HepG2 (cell line): ENCODE measurements at regions not wholly inside any gene's neighbourhood (a gene's known extent, or its start where the extent isn't known, plus 50 kb on each side); places are given as distances from the start of the nearest gene placed in this dataset.

ENCODE experiments used
- BCL6 ChIP-seq: IDR thresholded peaks from 2 replicates; pipeline ENCODE4 v1.6.1; 2016; ENCODE audit warnings: missing genetic modification reagents, missing compliant biosample characterization
- DNMT3B ChIP-seq: conservative IDR thresholded peaks from 2 replicates; pipeline ENCODE4 v1.6.1; 2016; ENCODE audit warnings: missing biosample characterization, control low read depth
- ELF4 ChIP-seq: sonication (generic); formaldehyde crosslinking; IDR thresholded peaks from 2 replicates; pipeline ENCODE4 v1.5.0; 2020; ENCODE audit warnings: missing genetic modification reagents, mild to moderate bottlenecking, moderate library complexity, borderline replicate concordance
- ETV5 ChIP-seq: IDR thresholded peaks from 2 replicates; pipeline ENCODE4 v1.6.1; 2018; ENCODE audit warnings: missing biosample characterization, missing genetic modification reagents, inconsistent platforms, borderline replicate concordance
- EZH2 ChIP-seq: conservative IDR thresholded peaks from 2 replicates; pipeline ENCODE4 v1.6.1; 2012; ENCODE audit warnings: mild to moderate bottlenecking, low read depth, low read length, moderate library complexity
- FLYWCH1 ChIP-seq: sonication (generic); formaldehyde crosslinking; IDR thresholded peaks from 2 replicates; pipeline ENCODE4 v1.8.1; 2023; ENCODE audit warnings: mild to moderate bottlenecking, missing genetic modification reagents
- FOXO1 ChIP-seq: sonication (generic); formaldehyde crosslinking; IDR thresholded peaks from 2 replicates; pipeline ENCODE4 v1.4.0; 2020; ENCODE audit warnings: missing genetic modification reagents
- HMG20B ChIP-seq: conservative IDR thresholded peaks from 2 replicates; pipeline ENCODE4 v1.6.1; 2016; ENCODE audit warnings: missing genetic modification reagents, missing compliant biosample characterization
- HNRNPL ChIP-seq: fragments of 200-400 bp; formaldehyde crosslinking; IDR thresholded peaks from 2 replicates; pipeline ENCODE4 v1.6.1; 2017; ENCODE audit warnings: mild to moderate bottlenecking, low read depth, low read length
- MAFF ChIP-seq: IDR thresholded peaks from 2 replicates; pipeline ENCODE4 v1.6.1; 2011; ENCODE audit warnings: low read depth, low read length, improper control_type of control experiment
- MED1 ChIP-seq: sonication (generic); formaldehyde crosslinking; IDR thresholded peaks from 2 replicates; pipeline ENCODE4 v1.4.0; 2020; ENCODE audit warnings: missing genetic modification reagents
- MEIS2 ChIP-seq: sonication (generic); formaldehyde crosslinking; IDR thresholded peaks from 2 replicates; pipeline ENCODE4 v1.9.0; 2021; ENCODE audit warnings: mild to moderate bottlenecking, missing genetic modification reagents
- REPIN1 ChIP-seq: sonication (generic); formaldehyde crosslinking; IDR thresholded peaks from 2 replicates; pipeline ENCODE4 v1.8.0; 2022; ENCODE audit warnings: missing genetic modification reagents, low read depth, mild to moderate bottlenecking, borderline replicate concordance
- SIN3A ChIP-seq: IDR thresholded peaks from 2 replicates; pipeline ENCODE4 v1.6.1; 2011; ENCODE audit warnings: low read depth, mild to moderate bottlenecking, control low read depth, low read length, borderline replicate concordance
- STAG1 ChIP-seq: sonication (generic); formaldehyde crosslinking; IDR thresholded peaks from 2 replicates; pipeline ENCODE4 v1.4.0; 2020; ENCODE audit warnings: missing genetic modification reagents
- TBL1XR1 ChIP-seq: fragments of 150-350 bp; IDR thresholded peaks from 2 replicates; pipeline ENCODE4 v1.6.1; 2014; ENCODE audit warnings: borderline replicate concordance, low read length; ENCODE audit not compliant: partially characterized antibody
- TEAD2 ChIP-seq: sonication (generic); formaldehyde crosslinking; IDR thresholded peaks from 2 replicates; pipeline ENCODE4 v1.9.0; 2021; ENCODE audit warnings: missing genetic modification reagents
- XRCC5 ChIP-seq: fragments of 200-400 bp; formaldehyde crosslinking; optimal IDR thresholded peaks from 2 replicates; pipeline ENCODE3; 2017; ENCODE audit warnings: mild to moderate bottlenecking, low read length
- ZFP37 ChIP-seq: sonication (generic); formaldehyde crosslinking; IDR thresholded peaks from 2 replicates; pipeline ENCODE4 v1.4.0; 2020; ENCODE audit warnings: missing genetic modification reagents, borderline replicate concordance
- ZNF232 ChIP-seq: sonication (generic); formaldehyde crosslinking; IDR thresholded peaks from 2 replicates; pipeline ENCODE4 v1.4.0; 2020; ENCODE audit warnings: missing genetic modification reagents, borderline replicate concordance
- ZNF251 ChIP-seq: sonication (generic); formaldehyde crosslinking; IDR thresholded peaks from 2 replicates; pipeline ENCODE4 v1.9.0; 2021; ENCODE audit warnings: mild to moderate bottlenecking, missing genetic modification reagents
- ZNF274 ChIP-seq: sonication (generic); formaldehyde crosslinking; IDR thresholded peaks from 2 replicates; pipeline ENCODE4 v1.5.1; 2020; ENCODE audit warnings: mild to moderate bottlenecking, missing genetic modification reagents
- ZNF317 ChIP-seq: sonication (generic); formaldehyde crosslinking; IDR thresholded peaks from 2 replicates; pipeline ENCODE4 v1.5.0; 2020; ENCODE audit warnings: mild to moderate bottlenecking, missing genetic modification reagents
- ZNF367 ChIP-seq: sonication (generic); formaldehyde crosslinking; IDR thresholded peaks from 2 replicates; pipeline ENCODE4 v1.4.0; 2020; ENCODE audit warnings: missing genetic modification reagents, borderline replicate concordance
- ZNF720 ChIP-seq: sonication (generic); formaldehyde crosslinking; IDR thresholded peaks from 2 replicates; pipeline ENCODE4 v1.4.0; 2020; ENCODE audit warnings: missing genetic modification reagents
- TF ChIP-seq, protein P1 (sequence below): IDR thresholded peaks from 2 replicates; pipeline ENCODE4 v1.6.1; 2016; ENCODE audit warnings: missing compliant biosample characterization, missing genetic modification reagents, borderline replicate concordance
- TF ChIP-seq, protein P2 (sequence below): sonication (generic); formaldehyde crosslinking; IDR thresholded peaks from 2 replicates; pipeline ENCODE4 v1.5.0; 2020; ENCODE audit warnings: missing genetic modification reagents
- TF ChIP-seq, protein P3 (sequence below): IDR thresholded peaks from 2 replicates; pipeline ENCODE4 v1.6.1; 2016; ENCODE audit warnings: missing compliant biosample characterization, missing genetic modification reagents, borderline replicate concordance
- TF ChIP-seq, protein P4 (sequence below): IDR thresholded peaks from 2 replicates; pipeline ENCODE4 v1.6.1; 2016; ENCODE audit warnings: control low read depth

DNA sequence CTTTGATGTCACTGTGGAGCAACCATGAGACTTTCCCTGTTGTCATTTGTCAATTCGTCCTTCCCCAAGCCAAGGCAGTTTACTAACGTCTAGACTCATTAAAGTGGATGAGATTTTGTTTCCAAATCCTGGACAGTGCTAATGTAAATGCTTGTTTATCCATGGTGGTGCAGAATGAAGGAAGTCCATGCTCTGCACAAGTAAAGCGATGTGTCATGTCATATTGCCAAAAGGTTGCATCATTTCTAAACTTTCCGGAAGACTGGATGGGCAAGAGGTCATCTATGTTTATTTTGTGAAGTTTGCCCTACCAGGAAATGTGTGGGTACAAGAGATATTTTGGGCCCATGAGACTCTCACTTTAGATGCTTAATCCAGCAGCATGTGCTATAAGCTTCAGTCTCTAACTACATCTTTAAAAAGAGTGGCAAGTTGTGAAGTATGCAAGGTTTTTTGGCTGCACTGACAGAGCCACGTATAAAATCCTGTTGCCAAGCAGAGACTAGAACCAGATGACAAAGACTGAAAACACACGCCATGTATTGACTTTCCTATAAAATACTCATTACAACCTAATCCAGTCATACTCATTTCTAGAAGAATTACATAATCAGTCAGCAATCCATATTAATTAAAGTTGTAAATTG lies 72.1 kb upstream of the FNDC3B start (continued):
- no peak for TF ChIP-seq XRCC5
- TF ChIP-seq FOXO1 (CRISPR knock-in tag), result peak; percentile 93
- TF ChIP-seq EZH2, result no peak
- peak; percentile 92 for TF ChIP-seq REPIN1
- TF ChIP-seq ETV5 (CRISPR knock-in tag), result peak; percentile 99
- peak; percentile 80; the same call in 1 of the 2 replicates for TF ChIP-seq ELF4 (CRISPR knock-in tag)
- TF ChIP-seq, protein P1, sequence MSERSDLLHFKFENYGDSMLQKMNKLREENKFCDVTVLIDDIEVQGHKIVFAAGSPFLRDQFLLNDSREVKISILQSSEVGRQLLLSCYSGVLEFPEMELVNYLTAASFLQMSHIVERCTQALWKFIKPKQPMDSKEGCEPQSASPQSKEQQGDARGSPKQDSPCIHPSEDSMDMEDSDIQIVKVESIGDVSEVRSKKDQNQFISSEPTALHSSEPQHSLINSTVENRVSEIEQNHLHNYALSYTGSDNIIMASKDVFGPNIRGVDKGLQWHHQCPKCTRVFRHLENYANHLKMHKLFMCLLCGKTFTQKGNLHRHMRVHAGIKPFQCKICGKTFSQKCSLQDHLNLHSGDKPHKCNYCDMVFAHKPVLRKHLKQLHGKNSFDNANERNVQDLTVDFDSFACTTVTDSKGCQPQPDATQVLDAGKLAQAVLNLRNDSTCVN, result peak; percentile 63; the same call in 1 of the 2 replicates
- no peak for TF ChIP-seq TEAD2 (CRISPR knock-in tag)
- no peak for TF ChIP-seq SIN3A
- 0 out of 2 replicates have a peak, but pooled peaks have one; percentile 43 for TF ChIP-seq HNRNPL
- TF ChIP-seq ZNF232 (CRISPR knock-in tag), result peak; percentile 33; the same call in 1 of the 2 replicates
- peak; percentile 96 for TF ChIP-seq BCL6 (CRISPR knock-in tag)
- TF ChIP-seq, protein P2, sequence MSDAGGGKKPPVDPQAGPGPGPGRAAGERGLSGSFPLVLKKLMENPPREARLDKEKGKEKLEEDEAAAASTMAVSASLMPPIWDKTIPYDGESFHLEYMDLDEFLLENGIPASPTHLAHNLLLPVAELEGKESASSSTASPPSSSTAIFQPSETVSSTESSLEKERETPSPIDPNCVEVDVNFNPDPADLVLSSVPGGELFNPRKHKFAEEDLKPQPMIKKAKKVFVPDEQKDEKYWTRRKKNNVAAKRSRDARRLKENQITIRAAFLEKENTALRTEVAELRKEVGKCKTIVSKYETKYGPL (CRISPR knock-in tag), result no peak
- 0 out of 2 replicates have a peak, but pooled peaks have one; percentile 41 for TF ChIP-seq ZFP37 (CRISPR knock-in tag)
- peak; percentile 100 for TF ChIP-seq MED1 (CRISPR knock-in tag)
- TF ChIP-seq, protein P3, sequence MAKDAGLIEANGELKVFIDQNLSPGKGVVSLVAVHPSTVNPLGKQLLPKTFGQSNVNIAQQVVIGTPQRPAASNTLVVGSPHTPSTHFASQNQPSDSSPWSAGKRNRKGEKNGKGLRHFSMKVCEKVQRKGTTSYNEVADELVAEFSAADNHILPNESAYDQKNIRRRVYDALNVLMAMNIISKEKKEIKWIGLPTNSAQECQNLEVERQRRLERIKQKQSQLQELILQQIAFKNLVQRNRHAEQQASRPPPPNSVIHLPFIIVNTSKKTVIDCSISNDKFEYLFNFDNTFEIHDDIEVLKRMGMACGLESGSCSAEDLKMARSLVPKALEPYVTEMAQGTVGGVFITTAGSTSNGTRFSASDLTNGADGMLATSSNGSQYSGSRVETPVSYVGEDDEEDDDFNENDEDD (CRISPR knock-in tag), result peak; percentile 69; the same call in 1 of the 2 replicates
- peak; percentile 60; the same call in 1 of the 2 replicates for TF ChIP-seq ZNF317
- TF ChIP-seq, protein P4, sequence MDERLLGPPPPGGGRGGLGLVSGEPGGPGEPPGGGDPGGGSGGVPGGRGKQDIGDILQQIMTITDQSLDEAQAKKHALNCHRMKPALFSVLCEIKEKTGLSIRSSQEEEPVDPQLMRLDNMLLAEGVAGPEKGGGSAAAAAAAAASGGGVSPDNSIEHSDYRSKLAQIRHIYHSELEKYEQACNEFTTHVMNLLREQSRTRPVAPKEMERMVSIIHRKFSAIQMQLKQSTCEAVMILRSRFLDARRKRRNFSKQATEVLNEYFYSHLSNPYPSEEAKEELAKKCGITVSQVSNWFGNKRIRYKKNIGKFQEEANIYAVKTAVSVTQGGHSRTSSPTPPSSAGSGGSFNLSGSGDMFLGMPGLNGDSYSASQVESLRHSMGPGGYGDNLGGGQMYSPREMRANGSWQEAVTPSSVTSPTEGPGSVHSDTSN, result no peak
- no peak for TF ChIP-seq FLYWCH1 (CRISPR knock-in tag)
- peak; percentile 40 for TF ChIP-seq STAG1 (CRISPR knock-in tag)
- peak; percentile 85 for TF ChIP-seq TBL1XR1
- TF ChIP-seq ZNF251 (CRISPR knock-in tag), result no peak
- TF ChIP-seq ZNF367 (CRISPR knock-in tag), result no peak
- no peak for TF ChIP-seq ZNF274 (CRISPR knock-in tag)
- TF ChIP-seq MAFF, result peak; percentile 42; the same call in 1 of the 2 replicates
- peak; percentile 88; the same call in 1 of the 2 replicates for TF ChIP-seq HMG20B (CRISPR knock-in tag)
- TF ChIP-seq MEIS2 (CRISPR knock-in tag), result peak; percentile 95
- peak; percentile 94; the same call in 1 of the 2 replicates for TF ChIP-seq DNMT3B
- no peak for TF ChIP-seq ZNF720 (CRISPR knock-in tag)
